Left ventricle myocardium inferior (tissue), 1 donor: ENCODE measurements at regions not wholly inside any gene's neighbourhood (a gene's known extent, or its start where the extent isn't known, plus 50 kb on each side); places are given as distances from the start of the nearest gene placed in this dataset.

Source experiments
- DNase-seq: peaks from one replicate; pipeline ENCODE4 v3.0.0-alpha.2; 2020
- H3K27ac ChIP-seq: fragments of 200-600 bp; replicated peaks from 2 replicates; pipeline ENCODE4 v1.8.0; 2021
- H3K27me3 ChIP-seq: fragments of 200-600 bp; 2 replicates; pipeline ENCODE4 v1.8.0; 2021; ENCODE audit warnings: low read depth
- H3K36me3 ChIP-seq: fragments of 200-600 bp; 2 replicates; pipeline ENCODE4 v1.8.0; 2021
- H3K4me1 ChIP-seq: fragments of 200-600 bp; 2 replicates; pipeline ENCODE4 v1.8.0; 2021
- H3K4me3 ChIP-seq: fragments of 200-600 bp; 2 replicates; pipeline ENCODE4 v1.8.0; 2021; ENCODE audit warnings: mild to moderate bottlenecking, moderate library complexity
- H3K9me3 ChIP-seq: fragments of 200-600 bp; replicated peaks from 2 replicates; pipeline ENCODE4 v1.8.0; 2021
- intact Hi-C: fragments of 100-400 bp; cut with micrococcal nuclease; formaldehyde crosslinking; loops from one replicate; pipeline ENCODE4 v1.11.0; 2022
- TF ChIP-seq, protein P1 (sequence below): fragments of 200-600 bp; IDR thresholded peaks from 2 replicates; pipeline ENCODE4 v1.8.0; 2021; ENCODE audit warnings: antibody characterized with exemption, mild to moderate bottlenecking, borderline replicate concordance
- donor health status: DM: no; HTN: yes; CAD: no; lungs with severe emphysema.

DNA sequence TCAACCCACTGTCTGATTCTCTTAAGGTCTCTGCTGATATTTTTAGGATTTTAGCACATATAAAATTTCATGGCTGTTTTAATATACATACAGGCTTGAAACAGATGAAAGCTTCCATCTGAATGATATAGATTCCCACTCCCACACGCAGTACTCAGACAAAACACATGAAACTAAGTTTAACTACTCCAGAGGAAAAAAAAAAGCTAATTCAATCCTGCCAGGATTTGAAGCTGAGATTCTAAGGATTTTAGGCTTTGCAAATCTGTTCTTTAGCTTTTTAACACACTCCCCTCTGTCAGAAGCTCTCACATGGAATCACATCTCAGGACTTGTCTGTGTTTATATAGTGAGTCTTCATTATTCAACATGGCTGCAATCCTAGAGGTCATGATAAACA, 217.3 kb downstream of the BCAT1 start:
- Histone ChIP-seq H3K36me3 (no peaks in the 10 kb centered on the region), H3K27me3 (no peaks in the 10 kb centered on the region), H3K9me3 (no peaks in the 10 kb centered on the region), H3K4me1 (no peaks in the 10 kb centered on the region), H3K27ac (no peak overlapping the region), H3K4me3 (no peak overlapping the region)
- intact Hi-C loops = no loop called here
- DNase-seq = no peak
- TF ChIP-seq, protein P1, sequence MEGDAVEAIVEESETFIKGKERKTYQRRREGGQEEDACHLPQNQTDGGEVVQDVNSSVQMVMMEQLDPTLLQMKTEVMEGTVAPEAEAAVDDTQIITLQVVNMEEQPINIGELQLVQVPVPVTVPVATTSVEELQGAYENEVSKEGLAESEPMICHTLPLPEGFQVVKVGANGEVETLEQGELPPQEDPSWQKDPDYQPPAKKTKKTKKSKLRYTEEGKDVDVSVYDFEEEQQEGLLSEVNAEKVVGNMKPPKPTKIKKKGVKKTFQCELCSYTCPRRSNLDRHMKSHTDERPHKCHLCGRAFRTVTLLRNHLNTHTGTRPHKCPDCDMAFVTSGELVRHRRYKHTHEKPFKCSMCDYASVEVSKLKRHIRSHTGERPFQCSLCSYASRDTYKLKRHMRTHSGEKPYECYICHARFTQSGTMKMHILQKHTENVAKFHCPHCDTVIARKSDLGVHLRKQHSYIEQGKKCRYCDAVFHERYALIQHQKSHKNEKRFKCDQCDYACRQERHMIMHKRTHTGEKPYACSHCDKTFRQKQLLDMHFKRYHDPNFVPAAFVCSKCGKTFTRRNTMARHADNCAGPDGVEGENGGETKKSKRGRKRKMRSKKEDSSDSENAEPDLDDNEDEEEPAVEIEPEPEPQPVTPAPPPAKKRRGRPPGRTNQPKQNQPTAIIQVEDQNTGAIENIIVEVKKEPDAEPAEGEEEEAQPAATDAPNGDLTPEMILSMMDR = no peak

DNA sequence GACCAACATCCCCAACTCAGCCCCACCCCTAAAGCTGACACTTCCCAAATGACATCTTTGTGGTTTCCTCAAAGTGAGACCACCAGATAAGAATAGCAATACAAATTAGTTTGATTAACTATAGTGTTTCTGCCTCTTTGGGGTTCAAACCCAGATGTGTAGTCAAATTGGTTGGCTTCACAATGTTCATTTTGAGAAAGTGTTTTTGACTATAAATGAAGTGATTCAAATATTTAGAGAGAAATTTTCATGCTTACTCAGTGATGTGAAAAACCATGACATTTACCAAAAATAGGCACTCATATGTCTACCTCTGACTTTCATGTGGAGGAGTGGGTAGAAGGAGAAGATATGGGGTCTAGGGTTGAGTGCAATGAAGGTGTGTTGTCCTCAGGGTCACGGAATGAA, 218.4 kb downstream of the BCAT1 start:
- H3K27ac ChIP-seq = no peak overlapping the region
- no peaks in the 10 kb centered on the region for H3K36me3 ChIP-seq
- H3K4me1 ChIP-seq = no peaks in the 10 kb centered on the region
- TF ChIP-seq, protein P1 = no peak
- DNase-seq = no peak
- intact Hi-C loops = no loop called here
- no peaks in the 10 kb centered on the region for H3K27me3 ChIP-seq
- no peaks in the 10 kb centered on the region for H3K9me3 ChIP-seq
- no peak overlapping the region for H3K4me3 ChIP-seq

DNA sequence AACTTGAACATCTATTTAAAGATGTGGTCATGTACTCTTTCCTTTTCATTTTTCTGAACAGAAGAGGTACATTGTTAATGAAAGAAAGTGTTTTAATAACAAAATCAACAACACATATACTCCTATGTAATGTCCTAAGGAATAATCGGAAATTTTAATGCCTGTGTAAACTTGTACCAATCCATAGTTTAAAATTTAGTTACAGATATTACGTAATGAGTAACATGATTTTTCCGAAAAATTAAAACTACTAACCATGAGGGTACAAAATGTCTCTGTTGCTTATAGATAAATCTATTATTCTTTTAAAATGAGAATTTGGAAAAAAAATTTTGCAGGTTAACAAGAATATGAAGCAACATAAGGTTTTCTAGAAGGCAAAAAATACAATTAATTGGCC, 220.1 kb downstream of the BCAT1 start:
- TF ChIP-seq, protein P1 = no peak
- no peaks in the 10 kb centered on the region for H3K27me3 ChIP-seq
- H3K9me3 ChIP-seq = no peaks in the 10 kb centered on the region
- H3K36me3 ChIP-seq = no peaks in the 10 kb centered on the region
- no peak overlapping the region for H3K4me3 ChIP-seq
- no peak overlapping the region for H3K27ac ChIP-seq
- no peaks in the 10 kb centered on the region for H3K4me1 ChIP-seq
- DNase-seq = no peak
- intact Hi-C loops = no loop called here

DNA sequence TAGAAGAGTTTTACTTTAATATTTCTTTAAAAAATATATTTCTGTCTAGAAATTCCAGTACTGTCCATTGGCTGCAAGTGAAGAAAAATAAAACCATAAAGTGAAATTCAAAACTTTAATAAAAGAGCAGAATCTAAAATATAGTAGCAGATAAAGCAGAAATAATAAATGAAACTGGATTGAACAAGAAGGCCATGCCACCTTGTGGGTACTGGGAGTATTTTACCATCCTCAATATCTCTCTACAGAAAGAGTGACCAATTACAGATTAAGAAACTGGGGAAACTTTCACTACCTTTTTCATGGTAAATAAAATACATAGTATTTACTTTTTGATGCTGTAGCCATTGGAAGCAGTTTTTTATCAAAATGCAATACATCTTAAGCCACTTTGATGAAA, 220.5 kb downstream of the BCAT1 start:
- Histone ChIP-seq H3K36me3 (no peaks in the 10 kb centered on the region), H3K9me3 (no peaks in the 10 kb centered on the region), H3K27ac (no peak overlapping the region), H3K27me3 (no peaks in the 10 kb centered on the region), H3K4me1 (no peaks in the 10 kb centered on the region), H3K4me3 (no peak overlapping the region)
- DNase-seq = no peak
- TF ChIP-seq, protein P1 = peak; percentile 38
- intact Hi-C loops = no loop called here

DNA sequence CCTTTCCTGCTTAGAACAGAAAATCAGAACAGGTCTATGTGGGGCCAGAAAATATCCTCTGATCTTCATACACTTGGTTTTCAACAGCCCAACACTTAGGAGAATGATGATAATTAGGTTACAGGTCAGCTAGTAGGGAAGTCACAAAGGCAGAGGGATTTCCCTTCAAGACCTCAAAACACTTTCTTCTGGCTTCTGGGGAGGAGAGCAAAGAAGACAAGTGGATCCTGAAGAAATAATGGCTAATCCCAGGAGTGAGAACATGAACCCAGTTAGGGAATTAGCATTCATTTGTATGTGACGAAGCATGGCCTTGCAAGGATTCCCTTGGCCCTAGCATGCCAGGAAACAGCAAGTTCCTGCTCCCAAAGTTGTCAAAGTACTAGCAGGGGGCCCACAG, 223.3 kb downstream of the BCAT1 start:
- intact Hi-C loops = no loop called here
- H3K27ac ChIP-seq = no peak overlapping the region
- TF ChIP-seq, protein P1 = no peak

DNA sequence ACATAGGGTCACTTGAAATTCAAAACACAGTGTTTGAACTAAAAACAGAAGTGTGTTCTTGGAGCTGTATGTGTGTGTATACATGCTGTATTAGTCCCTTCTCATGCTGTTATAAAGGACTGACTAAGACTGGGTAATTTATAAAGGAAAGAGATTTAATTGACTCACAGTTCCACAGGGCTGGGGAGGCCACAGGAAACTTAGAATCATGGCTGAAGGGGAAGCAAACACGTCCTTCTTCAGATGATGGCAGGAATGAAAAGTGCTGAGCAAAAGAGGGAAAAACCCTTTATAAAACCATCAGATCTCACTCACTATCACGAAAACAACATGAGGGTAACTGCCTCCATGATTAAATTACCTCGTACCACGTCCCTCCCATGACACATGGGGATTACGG, 224.1 kb downstream of the BCAT1 start:
- TF ChIP-seq, protein P1 = no peak
- no peak for DNase-seq
- Histone ChIP-seq H3K36me3 (no peaks in the 10 kb centered on the region), H3K9me3 (peaks cover 9% of the 10 kb centered on the region), H3K27me3 (no peaks in the 10 kb centered on the region), H3K27ac (no peak overlapping the region), H3K4me1 (no peaks in the 10 kb centered on the region), H3K4me3 (no peak overlapping the region)
- intact Hi-C loops = no loop called here

More for the DNA sequence above, 223.3 kb downstream of the BCAT1 start:
- Histone ChIP-seq H3K36me3 (no peaks in the 10 kb centered on the region), H3K27me3 (no peaks in the 10 kb centered on the region), H3K9me3 (peaks cover 4% of the 10 kb centered on the region), H3K4me3 (no peak overlapping the region), H3K4me1 (no peaks in the 10 kb centered on the region)
- no peak for DNase-seq
